OCI-LY7 (cell line): ENCODE measurements at regions not wholly inside any gene's neighbourhood (a gene's known extent, or its start where the extent isn't known, plus 50 kb on each side); places are given as distances from the start of the nearest gene placed in this dataset.
"Not testable (repeated sequence)": the region's sequence is repeated elsewhere in the genome, so short reads cannot be mapped to it uniquely, and the experiment has no call there.

ENCODE experiments used
- BruUV-seq: library from RNA; stranded (reverse); fragments of 400-500 nt; replicated peaks from 2 replicates; lab custom pipeline; 2021; lab: Mats Ljungman, UMichigan
- CTCF ChIA-PET: fragments of 300-600 bp; sonication (Branson Sonifier 250); formaldehyde crosslinking; loops from one replicate; lab custom pipeline; 2022; ENCODE audit warnings: antibody characterized with exemption; ENCODE audit not compliant: unreplicated experiment; lab: Charles Lee
- POLR2A ChIA-PET: fragments of 300-600 bp; sonication (Branson Sonifier 250); formaldehyde crosslinking; loops from one replicate; lab custom pipeline; 2022; ENCODE audit warnings: antibody characterized with exemption; lab: Charles Lee
- DNase-seq: peaks from one replicate; pipeline ENCODE4 v3.0.0-alpha.2; 2015; ENCODE audit warnings: low spot score
- H2AFZ ChIP-seq: fragments of 200-600 bp; sonication (generic), shearing (Covaris generic); 2 replicates; pipeline ENCODE4 v1.6.1; 2014; ENCODE audit warnings: mild to moderate bottlenecking, antibody characterized with exemption, low read length, moderate library complexity
- H3K27ac ChIP-seq: fragments of 200-600 bp; sonication (generic); 2 replicates; pipeline ENCODE4 v1.5.1; 2014; ENCODE audit warnings: mixed run types, low read depth, mild to moderate bottlenecking, moderate library complexity, low read length, inconsistent platforms; ENCODE audit not compliant: poor library complexity, severe bottlenecking
- H3K36me3 ChIP-seq: fragments of 200-600 bp; sonication (generic); 2 replicates; pipeline ENCODE4 v1.6.1; 2014; ENCODE audit warnings: mild to moderate bottlenecking, antibody characterized with exemption, low read length, moderate library complexity, mixed read lengths; ENCODE audit not compliant: insufficient read depth
- H3K4me1 ChIP-seq: fragments of 200-600 bp; sonication (generic); 2 replicates; pipeline ENCODE4 v1.5.1; 2014; ENCODE audit warnings: mild to moderate bottlenecking, low read length; ENCODE audit not compliant: insufficient read depth, poor library complexity, severe bottlenecking
- H3K4me2 ChIP-seq: fragments of 200-600 bp; sonication (generic); 2 replicates; pipeline ENCODE4 v1.6.1; 2014; ENCODE audit warnings: mild to moderate bottlenecking, low read length
- H3K4me3 ChIP-seq: fragments of 200-600 bp; sonication (generic); 2 replicates; pipeline ENCODE4 v1.5.1; 2014; ENCODE audit warnings: mild to moderate bottlenecking, low read depth, low read length; ENCODE audit not compliant: poor library complexity, severe bottlenecking
- H3K79me2 ChIP-seq: fragments of 200-600 bp; sonication (generic); 2 replicates; pipeline ENCODE4 v1.6.1; 2016; ENCODE audit warnings: low read depth, mild to moderate bottlenecking, low read length, moderate library complexity, mixed read lengths; ENCODE audit not compliant: insufficient read depth
- H3K9me2 ChIP-seq: fragments of 200-600 bp; sonication (generic); 2 replicates; pipeline ENCODE4 v1.6.1; 2016; ENCODE audit warnings: mild to moderate bottlenecking, low read length, mixed read lengths; ENCODE audit not compliant: insufficient read depth
- H3K9me3 ChIP-seq: fragments of 200-600 bp; sonication (generic); 2 replicates; pipeline ENCODE4 v1.6.1; 2014; ENCODE audit warnings: mild to moderate bottlenecking, mixed run types, low read length, mixed read lengths
- H4K20me1 ChIP-seq: fragments of 200-600 bp; sonication (generic); 2 replicates; pipeline ENCODE4 v1.6.1; 2014; ENCODE audit warnings: mild to moderate bottlenecking, antibody characterized with exemption, low read length, moderate library complexity, mixed read lengths; ENCODE audit not compliant: insufficient read depth
- CTCF ChIP-seq: fragments of 200-600 bp; sonication (generic); conservative IDR thresholded peaks from 2 replicates; pipeline ENCODE4 v1.5.1; 2014; ENCODE audit warnings: mild to moderate bottlenecking, antibody characterized with exemption, low read length, moderate library complexity, mixed read lengths
- EZH2phosphoT487 ChIP-seq: fragments of 200-600 bp; sonication (generic); IDR thresholded peaks from 2 replicates; pipeline ENCODE4 v1.6.1; 2018; ENCODE audit warnings: low read depth, borderline replicate concordance, mild to moderate bottlenecking, mixed run types, antibody characterized with exemption, low read length, moderate library complexity, mixed read lengths
- intact Hi-C: fragments of 100-400 bp; cut with micrococcal nuclease; formaldehyde crosslinking; loops from one replicate; pipeline ENCODE4 v1.10.0; 2022; ENCODE audit not compliant: unreplicated experiment

DNA sequence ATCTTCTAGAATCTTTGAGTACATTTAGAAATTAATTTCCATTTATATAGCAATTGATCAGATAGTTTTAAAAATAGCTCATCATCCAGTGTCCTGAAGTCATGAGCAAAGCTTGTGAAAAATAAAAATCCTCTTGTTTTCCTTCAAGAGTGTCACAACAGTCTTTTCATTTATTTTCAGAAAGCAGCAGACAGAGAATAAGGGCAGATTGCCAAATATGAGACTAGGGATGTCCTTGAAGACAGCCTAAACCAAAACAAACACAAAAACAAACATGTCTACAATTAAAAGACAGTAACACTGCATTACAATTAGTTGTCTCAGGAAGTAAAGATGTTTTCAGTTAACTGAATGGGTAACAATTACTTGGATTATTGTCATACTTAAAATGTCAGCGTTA lies 682.8 kb downstream of the TFAP2A start:
- Histone ChIP-seq H3K36me3 (no peaks in the 10 kb centered on the region), H3K9me2 (no peaks in the 10 kb centered on the region), H3K9me3 (no peaks in the 10 kb centered on the region), H2AFZ (no peak overlapping the region), H3K27ac (no peak overlapping the region), H3K4me2 (no peak overlapping the region), H3K79me2 (no peaks in the 10 kb centered on the region), H3K4me1 (no peaks in the 10 kb centered on the region), H3K4me3 (no peak overlapping the region), H4K20me1 (no peaks in the 10 kb centered on the region)
- no TSS peak for BruUV-seq
- CTCF ChIA-PET: no interaction called here
- TF ChIP-seq EZH2phosphoT487 (no peak), CTCF (no peak)
- POLR2A ChIA-PET: no interaction called here
- no peak for DNase-seq
- intact Hi-C loops: no loop called here

GRCh38 chr6:9725776-9726175 lies 689.1 kb downstream of the TFAP2A start:
- H3K4me1 ChIP-seq, BruUV-seq, H2AFZ ChIP-seq, CTCF ChIA-PET, H3K4me3 ChIP-seq, intact Hi-C loops, H3K79me2 ChIP-seq, H3K9me2 ChIP-seq, POLR2A ChIA-PET, H4K20me1 ChIP-seq, H3K36me3 ChIP-seq, H3K4me2 ChIP-seq, DNase-seq, H3K27ac ChIP-seq, H3K9me3 ChIP-seq: not testable (repeated sequence)

GRCh38 chr6:9717568-9717967 lies 697.3 kb downstream of the TFAP2A start:
- TF ChIP-seq EZH2phosphoT487 (no peak), CTCF (no peak)
- no peaks in the 10 kb centered on the region for H3K9me3 ChIP-seq
- intact Hi-C loops: no loop called here
- no peak overlapping the region for H2AFZ ChIP-seq
- ChIA-PET POLR2A (no interaction called here), CTCF (no interaction called here)
- no peaks in the 10 kb centered on the region for H4K20me1 ChIP-seq
- DNase-seq: no peak
- no peaks in the 10 kb centered on the region for H3K36me3 ChIP-seq
- H3K79me2 ChIP-seq: no peaks in the 10 kb centered on the region
- no peak overlapping the region for H3K4me2 ChIP-seq
- H3K4me1 ChIP-seq: no peaks in the 10 kb centered on the region
- BruUV-seq: no TSS peak
- no peaks in the 10 kb centered on the region for H3K9me2 ChIP-seq
- no peak overlapping the region for H3K27ac ChIP-seq
- H3K4me3 ChIP-seq: no peak overlapping the region
